Uterus (tissue), 2 donors: ENCODE measurements at regions not wholly inside any gene's neighbourhood (a gene's known extent, or its start where the extent isn't known, plus 50 kb on each side); places are given as distances from the start of the nearest gene placed in this dataset.

ENCODE experiments used
- CTCF ChIP-seq, 4 experiments: fragments of 200-600 bp in 2 of 4; fragments of 450-650 bp in 2 of 4; sonication (generic) in 2 of 4; IDR thresholded peaks; one replicate each; pipeline ENCODE4 v1.5.1; 2016 to 2019; ENCODE audit warnings: antibody characterized with exemption in 4 of 4, mild to moderate bottlenecking in 2 of 4, moderate library complexity in 1 of 4
- POLR2A ChIP-seq, 2 donors: fragments of 450-650 bp; IDR thresholded peaks; one replicate each; pipeline ENCODE4 v1.6.1; 2016; ENCODE audit warnings: antibody characterized with exemption in 2 of 2, mild to moderate bottlenecking in 1 of 2, moderate library complexity in 1 of 2

DNA sequence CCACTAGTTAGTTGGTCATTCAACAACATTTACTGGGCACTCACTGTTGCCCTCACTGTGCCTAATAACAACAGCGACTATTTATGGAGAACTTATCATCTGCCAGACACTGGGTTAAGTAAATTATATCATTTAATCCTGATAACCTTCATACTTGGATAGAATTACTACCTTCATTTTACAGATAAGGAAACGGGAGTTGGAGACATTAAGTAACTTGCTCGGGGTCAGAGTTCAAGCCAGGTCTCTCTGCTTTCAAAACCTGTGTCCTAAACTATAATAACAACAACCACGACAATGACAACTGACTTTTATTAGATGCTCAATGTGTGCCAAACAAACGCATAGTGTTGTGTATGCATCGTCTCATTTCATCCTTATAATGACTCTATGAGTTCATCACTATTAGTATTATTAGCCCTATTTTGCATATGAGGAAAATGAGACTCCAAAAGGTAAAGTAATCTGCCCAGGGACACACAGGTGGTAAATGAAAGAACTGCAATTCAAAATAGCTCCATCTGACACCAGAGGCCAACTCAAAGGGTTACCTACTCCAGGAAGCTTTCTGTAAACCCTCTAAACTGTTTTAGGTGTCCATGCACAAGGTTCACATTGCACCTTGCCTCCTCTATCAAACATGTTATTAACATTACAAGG lies 98.4 kb upstream of the ACSL4 start:
- TF ChIP-seq POLR2A (IDR thresholded peaks at IDR 0.05) (no peak), CTCF (IDR thresholded peaks at IDR 0.05) (no peak)
